ENCODE measurements at regions not wholly inside any gene's neighbourhood (a gene's known extent, or its start where the extent isn't known, plus 50 kb on each side); places are given as distances from the start of the nearest gene placed in this dataset.

- Mint-ChIP-seq H3K36me3 (no peaks in the 10 kb centered on the region), H3K4me3 (no peak overlapping the region), H3K27ac (no peak overlapping the region), H3K4me1 (no peaks in the 10 kb centered on the region), H3K9me3 (peaks cover 8 to 39% (median 24%) of the 10 kb centered on the region in 3 donors), H3K27me3 (no peaks in the 10 kb centered on the region)
- H3K4me3 ChIP-seq (ENCODE audit: control insufficient read depth in 1 of 2, extremely low read depth in 1 of 2, low read length in 1 of 2), result no peak overlapping the region
- no peaks in the 10 kb centered on the region for H3K9me3 ChIP-seq
- 90% methylated on average over 2 of the region's 3 CpGs for WGBS (ENCODE audit: insufficient coverage)
- ATAC-seq (replicated peaks in 1 of 4) (no peak), DNase-seq (no peak)
- H3K4me1 ChIP-seq (ENCODE audit: control insufficient read depth in 1 of 2, extremely low read depth in 1 of 2, insufficient read depth in 2 of 2, low read length in 2 of 2), result no peaks in the 10 kb centered on the region
- POLR2A ChIA-PET, result no interaction called here
- no peaks in the 10 kb centered on the region for H3K27me3 ChIP-seq (replicated peaks in 1 of 2; ENCODE audit: control insufficient read depth in 2 of 2, extremely low read depth in 1 of 2, insufficient read depth in 2 of 2, low read length in 1 of 2)
- CTCF ChIA-PET, result no interaction called here
- no peaks in the 10 kb centered on the region for H3K36me3 ChIP-seq (ENCODE audit: control insufficient read depth in 2 of 2, extremely low read depth in 1 of 2, insufficient read depth in 1 of 2, low read length in 1 of 2)
- H3K27ac ChIP-seq (ENCODE audit: low read length), result no peak overlapping the region
These were observed 481.7 kb upstream of the SLC10A2 start for GRCh38 chr13:103547914-103548313.

GRCh38 chr13:103546271-103546670 lies 480.1 kb upstream of the SLC10A2 start:
- Mint-ChIP-seq H3K9me3 (peaks cover 12 to 45% (median 26%) of the 10 kb centered on the region in 3 donors), H3K27me3 (no peaks in the 10 kb centered on the region), H3K4me3 (no peak overlapping the region), H3K4me1 (no peaks in the 10 kb centered on the region), H3K36me3 (no peaks in the 10 kb centered on the region), H3K27ac (no peak overlapping the region)
- no peak overlapping the region for H3K4me3 ChIP-seq (ENCODE audit: control insufficient read depth in 1 of 2, extremely low read depth in 1 of 2, low read length in 1 of 2)
- POLR2A ChIA-PET, result no interaction called here
- no peaks in the 10 kb centered on the region for H3K9me3 ChIP-seq
- no peaks in the 10 kb centered on the region for H3K27me3 ChIP-seq (replicated peaks in 1 of 2; ENCODE audit: control insufficient read depth in 2 of 2, extremely low read depth in 1 of 2, insufficient read depth in 2 of 2, low read length in 1 of 2)
- CTCF ChIA-PET, result interaction anchor here in 1 of 2 donors (0.5 kb wide), 1 partner anchor 357 kb away, joined by 4 read pairs; no protein-coding TSS in a partner anchor
- no peak overlapping the region for H3K27ac ChIP-seq (ENCODE audit: low read length)
- DNase-seq (no peak), ATAC-seq (replicated peaks in 1 of 4) (no peak)
- no peaks in the 10 kb centered on the region for H3K36me3 ChIP-seq (ENCODE audit: control insufficient read depth in 2 of 2, extremely low read depth in 1 of 2, insufficient read depth in 1 of 2, low read length in 1 of 2)
- H3K4me1 ChIP-seq (ENCODE audit: control insufficient read depth in 1 of 2, extremely low read depth in 1 of 2, insufficient read depth in 2 of 2, low read length in 2 of 2), result no peaks in the 10 kb centered on the region
- WGBS (ENCODE audit: insufficient coverage), result 20% methylated on average over 1 of the region's 1 CpG

- H3K4me1 Mint-ChIP-seq, result no peaks in the 10 kb centered on the region
These were observed 476.4 kb upstream of the SLC10A2 start for GRCh38 chr13:103542648-103543047.

GRCh38 chr13:103540382-103540765 lies 474.2 kb upstream of the SLC10A2 start:
- H3K4me3 Mint-ChIP-seq, result no peak overlapping the region
- no peak overlapping the region for H3K27ac Mint-ChIP-seq
- Histone ChIP-seq H3K27ac (ENCODE audit: low read length) (no peak overlapping the region), H3K4me3 (ENCODE audit: control insufficient read depth in 1 of 2, extremely low read depth in 1 of 2, low read length in 1 of 2) (no peak overlapping the region), H3K27me3 (replicated peaks in 1 of 2; ENCODE audit: control insufficient read depth in 2 of 2, extremely low read depth in 1 of 2, insufficient read depth in 2 of 2, low read length in 1 of 2) (no peaks in the 10 kb centered on the region), H3K36me3 (ENCODE audit: control insufficient read depth in 2 of 2, extremely low read depth in 1 of 2, insufficient read depth in 1 of 2, low read length in 1 of 2) (no peaks in the 10 kb centered on the region), H3K9me3 (no peaks in the 10 kb centered on the region), H3K4me1 (ENCODE audit: control insufficient read depth in 1 of 2, extremely low read depth in 1 of 2, insufficient read depth in 2 of 2, low read length in 2 of 2) (no peaks in the 10 kb centered on the region)
- WGBS (ENCODE audit: insufficient coverage), result no CpG with 5 or more reads among the region's 1 CpG
- ATAC-seq (replicated peaks in 1 of 4) (no peak), DNase-seq (no peak)
- POLR2A ChIA-PET, result no interaction called here
- no peaks in the 10 kb centered on the region for H3K36me3 Mint-ChIP-seq
- CTCF ChIA-PET, result no interaction called here
- H3K4me1 Mint-ChIP-seq, result no peaks in the 10 kb centered on the region
- no peaks in the 10 kb centered on the region for H3K27me3 Mint-ChIP-seq
- H3K9me3 Mint-ChIP-seq, result peaks cover 12 to 33% (median 16%) of the 10 kb centered on the region in 3 donors

More at GRCh38 chr13:103542648-103543047, 476.4 kb upstream of the SLC10A2 start:
- ATAC-seq (replicated peaks in 1 of 4), result no peak
- Histone ChIP-seq H3K36me3 (ENCODE audit: control insufficient read depth in 2 of 2, extremely low read depth in 1 of 2, insufficient read depth in 1 of 2, low read length in 1 of 2) (no peaks in the 10 kb centered on the region), H3K27ac (ENCODE audit: low read length) (no peak overlapping the region), H3K4me1 (ENCODE audit: control insufficient read depth in 1 of 2, extremely low read depth in 1 of 2, insufficient read depth in 2 of 2, low read length in 2 of 2) (no peaks in the 10 kb centered on the region), H3K4me3 (ENCODE audit: control insufficient read depth in 1 of 2, extremely low read depth in 1 of 2, low read length in 1 of 2) (no peak overlapping the region), H3K27me3 (replicated peaks in 1 of 2; ENCODE audit: control insufficient read depth in 2 of 2, extremely low read depth in 1 of 2, insufficient read depth in 2 of 2, low read length in 1 of 2) (no peaks in the 10 kb centered on the region), H3K9me3 (no peaks in the 10 kb centered on the region)
- no CpG with 5 or more reads among the region's 1 CpG for WGBS (ENCODE audit: insufficient coverage)
- ChIA-PET POLR2A (no interaction called here), CTCF (no interaction called here)
- DNase-seq, result no peak
- H3K27ac Mint-ChIP-seq, result no peak overlapping the region
- H3K36me3 Mint-ChIP-seq, result no peaks in the 10 kb centered on the region
- no peaks in the 10 kb centered on the region for H3K27me3 Mint-ChIP-seq
- H3K4me3 Mint-ChIP-seq, result no peak overlapping the region
- peaks cover 12 to 42% (median 20%) of the 10 kb centered on the region in 3 donors for H3K9me3 Mint-ChIP-seq

- ChIA-PET CTCF (no interaction called here), POLR2A (no interaction called here)
- H3K4me3 Mint-ChIP-seq, result no peak overlapping the region
- H3K27ac Mint-ChIP-seq, result no peak overlapping the region
- H3K9me3 Mint-ChIP-seq, result peaks cover 8 to 29% (median 15%) of the 10 kb centered on the region in 3 donors
- no peaks in the 10 kb centered on the region for H3K27me3 Mint-ChIP-seq
- ATAC-seq (replicated peaks in 1 of 4) (no peak), DNase-seq (no peak)
- H3K36me3 Mint-ChIP-seq, result no peaks in the 10 kb centered on the region
- WGBS (ENCODE audit: insufficient coverage), result no CpG with 5 or more reads among the region's 4 CpGs
- Histone ChIP-seq H3K4me1 (ENCODE audit: control insufficient read depth in 1 of 2, extremely low read depth in 1 of 2, insufficient read depth in 2 of 2, low read length in 2 of 2) (no peaks in the 10 kb centered on the region), H3K36me3 (ENCODE audit: control insufficient read depth in 2 of 2, extremely low read depth in 1 of 2, insufficient read depth in 1 of 2, low read length in 1 of 2) (no peaks in the 10 kb centered on the region), H3K4me3 (ENCODE audit: control insufficient read depth in 1 of 2, extremely low read depth in 1 of 2, low read length in 1 of 2) (no peak overlapping the region), H3K9me3 (no peaks in the 10 kb centered on the region), H3K27me3 (replicated peaks in 1 of 2; ENCODE audit: control insufficient read depth in 2 of 2, extremely low read depth in 1 of 2, insufficient read depth in 2 of 2, low read length in 1 of 2) (no peaks in the 10 kb centered on the region), H3K27ac (ENCODE audit: low read length) (no peak overlapping the region)
- H3K4me1 Mint-ChIP-seq, result no peaks in the 10 kb centered on the region
These were observed 473.6 kb upstream of the SLC10A2 start for GRCh38 chr13:103539721-103540381.

- ChIA-PET CTCF (no interaction called here), POLR2A (no interaction called here)
- H3K36me3 ChIP-seq (ENCODE audit: control insufficient read depth in 2 of 2, extremely low read depth in 1 of 2, insufficient read depth in 1 of 2, low read length in 1 of 2), result no peaks in the 10 kb centered on the region
- DNase-seq, result no peak
- H3K36me3 Mint-ChIP-seq, result no peaks in the 10 kb centered on the region
- ATAC-seq (replicated peaks in 1 of 4), result no peak
- no peaks in the 10 kb centered on the region for H3K9me3 ChIP-seq
- H3K9me3 Mint-ChIP-seq, result peaks cover 5 to 25% (median 11%) of the 10 kb centered on the region in 3 donors
- H3K4me1 ChIP-seq (ENCODE audit: control insufficient read depth in 1 of 2, extremely low read depth in 1 of 2, insufficient read depth in 2 of 2, low read length in 2 of 2), result no peaks in the 10 kb centered on the region
- no peak overlapping the region for H3K4me3 ChIP-seq (ENCODE audit: control insufficient read depth in 1 of 2, extremely low read depth in 1 of 2, low read length in 1 of 2)
- no peak overlapping the region for H3K27ac ChIP-seq (ENCODE audit: low read length)
- no peak overlapping the region for H3K27ac Mint-ChIP-seq
- no peaks in the 10 kb centered on the region for H3K27me3 Mint-ChIP-seq
- H3K27me3 ChIP-seq (replicated peaks in 1 of 2; ENCODE audit: control insufficient read depth in 2 of 2, extremely low read depth in 1 of 2, insufficient read depth in 2 of 2, low read length in 1 of 2), result no peaks in the 10 kb centered on the region
- no peak overlapping the region for H3K4me3 Mint-ChIP-seq
- H3K4me1 Mint-ChIP-seq, result no peaks in the 10 kb centered on the region
- WGBS (ENCODE audit: insufficient coverage), result 71% methylated on average over 1 of the region's 3 CpGs
These were observed 473.0 kb upstream of the SLC10A2 start for GRCh38 chr13:103539265-103539664.

GRCh38 chr13:103537616-103538015 lies 471.4 kb upstream of the SLC10A2 start:
- no peaks in the 10 kb centered on the region for H3K27me3 Mint-ChIP-seq
- WGBS (ENCODE audit: insufficient coverage), result no CpG with 5 or more reads among the region's 3 CpGs

More at GRCh38 chr13:103537616-103538015, 471.4 kb upstream of the SLC10A2 start:
- no peak overlapping the region for H3K4me3 ChIP-seq (ENCODE audit: control insufficient read depth in 1 of 2, extremely low read depth in 1 of 2, low read length in 1 of 2)
- CTCF ChIA-PET, result no interaction called here
- no peak overlapping the region for H3K27ac ChIP-seq (ENCODE audit: low read length)
- Mint-ChIP-seq H3K9me3 (peaks cover 6 to 14% (median 7%) of the 10 kb centered on the region in 3 donors), H3K36me3 (no peaks in the 10 kb centered on the region), H3K27ac (no peak overlapping the region), H3K4me3 (no peak overlapping the region), H3K4me1 (no peaks in the 10 kb centered on the region)
- no peaks in the 10 kb centered on the region for H3K4me1 ChIP-seq (ENCODE audit: control insufficient read depth in 1 of 2, extremely low read depth in 1 of 2, insufficient read depth in 2 of 2, low read length in 2 of 2)
- H3K36me3 ChIP-seq (ENCODE audit: control insufficient read depth in 2 of 2, extremely low read depth in 1 of 2, insufficient read depth in 1 of 2, low read length in 1 of 2), result no peaks in the 10 kb centered on the region
- no peak for ATAC-seq (replicated peaks in 1 of 4)
- POLR2A ChIA-PET, result no interaction called here
- no peaks in the 10 kb centered on the region for H3K27me3 ChIP-seq (replicated peaks in 1 of 2; ENCODE audit: control insufficient read depth in 2 of 2, extremely low read depth in 1 of 2, insufficient read depth in 2 of 2, low read length in 1 of 2)
- DNase-seq, result no peak
- H3K9me3 ChIP-seq, result no peaks in the 10 kb centered on the region
